ENCODE measurements at regions not wholly inside any gene's neighbourhood (a gene's known extent, or its start where the extent isn't known, plus 50 kb on each side); places are given as distances from the start of the nearest gene placed in this dataset.

GRCh38 chr20:39298121-39298520 is 336.0 kb downstream of the DHX35 start:
- H3K9me3 ChIP-seq: no peaks in the 10 kb centered on the region
- H3K36me3 ChIP-seq: no peaks in the 10 kb centered on the region
- WGBS, 2 donors: 83 to 88% methylated on average over 14 of the region's 14 CpGs
- intact Hi-C loops (cut with DNase I): no loop called here
- peaks cover 0 to 13% (median 0%) of the 10 kb centered on the region in 7 donors for H3K27me3 ChIP-seq
- no peak for DNase-seq
- no peak for ATAC-seq
- no peaks in the 10 kb centered on the region for H3K4me1 ChIP-seq
- H3K4me3 ChIP-seq: no peak overlapping the region
- TF ChIP-seq CTCF (IDR thresholded peaks at IDR 0.05): no peak
- no peak overlapping the region for H3K27ac ChIP-seq

GRCh38 chr20:39295301-39295700 is 333.2 kb downstream of the DHX35 start:
- WGBS, 2 donors: 62 to 76% methylated on average over 4 of the region's 4 CpGs
- ATAC-seq: no peak
- H3K4me1 ChIP-seq: no peaks in the 10 kb centered on the region
- intact Hi-C loops (cut with DNase I): no loop called here
- peaks cover 0 to 13% (median 0%) of the 10 kb centered on the region in 7 donors for H3K27me3 ChIP-seq
- H3K4me3 ChIP-seq: no peak overlapping the region
- no peak for DNase-seq
- no peak overlapping the region for H3K27ac ChIP-seq
- TF ChIP-seq CTCF (IDR thresholded peaks at IDR 0.05): no peak
- no peaks in the 10 kb centered on the region for H3K36me3 ChIP-seq
- H3K9me3 ChIP-seq: peaks cover 0 to 7% (median 0%) of the 10 kb centered on the region in 11 donors

- DNase-seq (no peak), ATAC-seq (no peak)
- H3K4me3 ChIP-seq: no peak overlapping the region
- no peaks in the 10 kb centered on the region for H3K4me1 ChIP-seq
- H3K27ac ChIP-seq: no peak overlapping the region
- no peak for TF ChIP-seq CTCF (IDR thresholded peaks at IDR 0.05)
- 62 to 67% methylated on average over 2 of the region's 2 CpGs for WGBS, 2 donors
- intact Hi-C loops (cut with DNase I): no loop called here
- H3K36me3 ChIP-seq: no peaks in the 10 kb centered on the region
- peaks cover 0 to 7% (median 0%) of the 10 kb centered on the region in 11 donors for H3K9me3 ChIP-seq
- H3K27me3 ChIP-seq: peaks cover 0 to 13% (median 0%) of the 10 kb centered on the region in 7 donors
Observed at GRCh38 chr20:39294137-39294725, 332.1 kb downstream of the DHX35 start.

- ATAC-seq: peak in 2 of 8 donors; percentile 41 to 42
- TF ChIP-seq CTCF (IDR thresholded peaks at IDR 0.05): no peak
Observed at GRCh38 chr20:39292193-39292736, 330.1 kb downstream of the DHX35 start.

More at GRCh38 chr20:39292193-39292736, 330.1 kb downstream of the DHX35 start:
- 40 to 53% methylated on average over 3 of the region's 3 CpGs for WGBS, 2 donors
- Histone ChIP-seq H3K27me3 (peaks cover 0 to 2% (median 0%) of the 10 kb centered on the region in 7 donors), H3K27ac (no peak overlapping the region), H3K9me3 (peaks cover 0 to 9% (median 0%) of the 10 kb centered on the region in 11 donors), H3K4me3 (no peak overlapping the region), H3K4me1 (no peaks in the 10 kb centered on the region), H3K36me3 (no peaks in the 10 kb centered on the region)
- intact Hi-C loops (cut with DNase I): no loop called here
- no peak for DNase-seq
